Neural progenitor cell (in vitro differentiated cells): ENCODE measurements at regions not wholly inside any gene's neighbourhood (a gene's known extent, or its start where the extent isn't known, plus 50 kb on each side); places are given as distances from the start of the nearest gene placed in this dataset.

Experiments
- DNase-seq: peaks from one replicate; pipeline ENCODE4 v3.0.0-alpha.2; 2016; ENCODE audit warnings: low spot score
- H2AFZ ChIP-seq: fragments of 200-600 bp; sonication (generic); replicated peaks from 2 replicates; pipeline ENCODE4 v1.6.1; 2016; ENCODE audit warnings: antibody characterized with exemption
- H3F3A ChIP-seq: fragments of 200-600 bp; sonication (generic); 2 replicates; pipeline ENCODE4 v1.6.1; 2016; ENCODE audit warnings: antibody characterized with exemption, low read depth
- H3K27ac ChIP-seq: fragments of 200-600 bp; sonication (generic); 2 replicates; pipeline ENCODE4 v1.5.1; 2016; ENCODE audit warnings: mild to moderate bottlenecking
- H3K27me3 ChIP-seq: fragments of 200-600 bp; sonication (generic); 2 replicates; pipeline ENCODE4 v1.6.1; 2016; ENCODE audit warnings: mild to moderate bottlenecking, moderate library complexity
- H3K36me3 ChIP-seq: fragments of 200-600 bp; sonication (generic); 2 replicates; pipeline ENCODE4 v1.5.1; 2016
- H3K4me1 ChIP-seq: fragments of 200-600 bp; sonication (generic); 2 replicates; pipeline ENCODE4 v1.6.1; 2016; ENCODE audit warnings: mixed run types
- H3K4me2 ChIP-seq: fragments of 200-600 bp; sonication (generic); 2 replicates; pipeline ENCODE4 v1.6.1; 2016
- H3K4me3 ChIP-seq: fragments of 200-600 bp; sonication (generic); 2 replicates; pipeline ENCODE4 v1.5.1; 2016
- H3K79me2 ChIP-seq: fragments of 200-600 bp; sonication (generic); 2 replicates; pipeline ENCODE4 v1.6.1; 2016; ENCODE audit warnings: low read depth
- H3K9ac ChIP-seq: fragments of 200-600 bp; sonication (generic); 2 replicates; pipeline ENCODE4 v1.6.1; 2016
- H3K9me3 ChIP-seq: fragments of 200-600 bp; sonication (generic); 2 replicates; pipeline ENCODE4 v1.5.1; 2016; ENCODE audit warnings: low read depth
- H4K20me1 ChIP-seq: fragments of 200-600 bp; sonication (generic); 2 replicates; pipeline ENCODE4 v1.6.1; 2016; ENCODE audit warnings: low read depth
- H3K27ac Mint-ChIP-seq: 3 replicates; pipeline ENCODE4 v1.8.0; 2021; ENCODE audit warnings: mixed read lengths
- H3K27me3 Mint-ChIP-seq: 2 replicates; pipeline ENCODE4 v1.8.0; 2022; ENCODE audit warnings: low read depth, mild to moderate bottlenecking, inconsistent platforms, moderate library complexity, mixed read lengths; ENCODE audit not compliant: insufficient read depth
- H3K36me3 Mint-ChIP-seq: 3 replicates; pipeline ENCODE4 v1.8.0; 2021; ENCODE audit warnings: mixed read lengths
- H3K4me1 Mint-ChIP-seq: 3 replicates; pipeline ENCODE4 v1.8.0; 2021; ENCODE audit warnings: mixed read lengths
- H3K4me3 Mint-ChIP-seq: 3 replicates; pipeline ENCODE4 v1.8.0; 2021; ENCODE audit warnings: mild to moderate bottlenecking, moderate library complexity, mixed read lengths
- H3K9me3 Mint-ChIP-seq: 3 replicates; pipeline ENCODE4 v1.8.0; 2020; ENCODE audit warnings: mixed read lengths
- CTCF ChIP-seq: fragments of 200-600 bp; sonication (generic); IDR thresholded peaks from 2 replicates; pipeline ENCODE4 v1.5.1; 2017; ENCODE audit warnings: antibody characterized with exemption, mild to moderate bottlenecking
- EZH2 ChIP-seq: fragments of 200-600 bp; sonication (generic); IDR thresholded peaks from 2 replicates; pipeline ENCODE4 v1.6.1; 2017; ENCODE audit warnings: antibody characterized with exemption, mild to moderate bottlenecking, moderate library complexity
- EZH2phosphoT487 ChIP-seq: fragments of 200-600 bp; sonication (generic); IDR thresholded peaks from 2 replicates; pipeline ENCODE4 v1.6.1; 2017; ENCODE audit warnings: antibody characterized with exemption

- Histone ChIP-seq H2AFZ (no peak overlapping the region), H3K27me3 (no peaks in the 10 kb centered on the region), H3K4me1 (no peaks in the 10 kb centered on the region), H3K36me3 (no peaks in the 10 kb centered on the region), H3K27ac (no peak overlapping the region), H3K79me2 (no peaks in the 10 kb centered on the region), H3K4me2 (no peak overlapping the region), H3F3A (no peaks in the 10 kb centered on the region), H3K9me3 (no peaks in the 10 kb centered on the region), H3K9ac (no peak overlapping the region), H4K20me1 (no peaks in the 10 kb centered on the region), H3K4me3 (no peak overlapping the region)
- no peak overlapping the region for H3K27ac Mint-ChIP-seq
- no peak for DNase-seq
- H3K4me1 Mint-ChIP-seq = peaks cover 3% of the 10 kb centered on the region
- no peaks in the 10 kb centered on the region for H3K27me3 Mint-ChIP-seq
- no peaks in the 10 kb centered on the region for H3K9me3 Mint-ChIP-seq
- TF ChIP-seq CTCF (no peak), EZH2phosphoT487 (no peak), EZH2 (no peak)
- H3K4me3 Mint-ChIP-seq = no peak overlapping the region
- no peaks in the 10 kb centered on the region for H3K36me3 Mint-ChIP-seq
These were observed 284.4 kb downstream of the CRPPA start for GRCh38 chr7:16136896-16137295.

- Histone ChIP-seq H3K4me1 (no peaks in the 10 kb centered on the region), H3K4me2 (no peak overlapping the region), H4K20me1 (no peaks in the 10 kb centered on the region), H3K27ac (no peak overlapping the region), H3K9me3 (no peaks in the 10 kb centered on the region), H3K79me2 (no peaks in the 10 kb centered on the region), H2AFZ (no peak overlapping the region), H3K9ac (no peak overlapping the region), H3F3A (no peaks in the 10 kb centered on the region), H3K27me3 (no peaks in the 10 kb centered on the region), H3K36me3 (no peaks in the 10 kb centered on the region), H3K4me3 (no peak overlapping the region)
- no peak for DNase-seq
- Mint-ChIP-seq H3K9me3 (no peaks in the 10 kb centered on the region), H3K36me3 (no peaks in the 10 kb centered on the region), H3K4me1 (peaks cover under 1% of the 10 kb centered on the region), H3K4me3 (no peak overlapping the region), H3K27me3 (no peaks in the 10 kb centered on the region), H3K27ac (no peak overlapping the region)
- TF ChIP-seq EZH2 (no peak), CTCF (no peak), EZH2phosphoT487 (no peak)
These were observed 285.7 kb downstream of the CRPPA start for GRCh38 chr7:16135658-16136057.

- Histone ChIP-seq H3K4me3 (no peak overlapping the region), H3K27me3 (no peaks in the 10 kb centered on the region), H3K4me2 (no peak overlapping the region), H3F3A (no peaks in the 10 kb centered on the region), H3K27ac (no peak overlapping the region), H4K20me1 (no peaks in the 10 kb centered on the region), H3K36me3 (no peaks in the 10 kb centered on the region), H3K4me1 (no peaks in the 10 kb centered on the region), H3K79me2 (no peaks in the 10 kb centered on the region), H3K9ac (no peak overlapping the region), H3K9me3 (no peaks in the 10 kb centered on the region), H2AFZ (no peak overlapping the region)
- peaks cover 3% of the 10 kb centered on the region for H3K4me1 Mint-ChIP-seq
- no peak overlapping the region for H3K4me3 Mint-ChIP-seq
- no peaks in the 10 kb centered on the region for H3K27me3 Mint-ChIP-seq
- DNase-seq = no peak
- no peaks in the 10 kb centered on the region for H3K9me3 Mint-ChIP-seq
- H3K27ac Mint-ChIP-seq = no peak overlapping the region
- H3K36me3 Mint-ChIP-seq = no peaks in the 10 kb centered on the region
- TF ChIP-seq EZH2 = no peak
- no peak for TF ChIP-seq CTCF
- no peak for TF ChIP-seq EZH2phosphoT487
These were observed 290.9 kb downstream of the CRPPA start for GRCh38 chr7:16130111-16131110.
